ENCODE measurements at regions not wholly inside any gene's neighbourhood (a gene's known extent, or its start where the extent isn't known, plus 50 kb on each side); places are given as distances from the start of the nearest gene placed in this dataset.
"Not testable (repeated sequence)": the region's sequence is repeated elsewhere in the genome, so short reads cannot be mapped to it uniquely, and the experiment has no call there.

GRCh38 chr1:208349694-208350330 lies 105.6 kb upstream of the PLXNA2 start:
- no peak for ATAC-seq

DNA sequence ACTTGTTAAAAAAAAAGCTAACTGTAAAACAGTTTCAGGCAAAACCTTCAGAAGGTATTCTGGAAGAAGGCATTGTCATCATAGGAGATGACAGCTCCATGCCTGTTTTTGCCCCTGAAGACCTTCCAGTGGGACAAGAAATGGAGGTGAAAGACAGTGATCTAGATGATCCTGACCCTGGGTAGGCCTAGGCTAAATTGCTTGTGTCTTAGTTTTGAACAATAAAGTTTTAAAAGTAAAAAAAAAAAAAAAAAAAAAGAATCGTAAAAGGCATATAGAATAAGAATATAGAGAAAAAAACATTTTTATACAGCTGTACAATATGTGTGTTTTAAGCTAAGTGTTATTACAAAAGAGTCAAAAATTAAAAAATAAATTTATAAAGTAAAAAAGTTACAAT lies 106.6 kb upstream of the PLXNA2 start:
- ATAC-seq = no peak

DNA sequence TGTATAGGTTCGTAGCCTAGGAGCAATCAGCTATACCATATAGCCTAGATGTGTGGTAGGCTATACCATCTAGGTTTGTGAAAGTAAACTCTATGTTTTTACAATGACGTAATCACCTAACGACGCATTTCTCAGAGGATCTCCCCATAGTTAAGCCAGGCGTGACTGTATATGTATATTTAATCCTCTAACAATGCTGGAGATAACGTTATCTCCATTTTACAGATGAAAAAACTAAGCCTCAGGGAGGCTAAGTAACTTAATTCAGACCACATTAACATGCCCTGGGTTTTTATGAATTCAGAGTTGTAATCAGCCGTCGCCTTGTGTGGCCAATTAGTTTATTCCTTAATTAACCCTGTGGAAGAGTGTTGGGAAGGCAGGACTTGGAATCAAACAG lies 107.7 kb upstream of the PLXNA2 start:
- ATAC-seq = no peak

DNA sequence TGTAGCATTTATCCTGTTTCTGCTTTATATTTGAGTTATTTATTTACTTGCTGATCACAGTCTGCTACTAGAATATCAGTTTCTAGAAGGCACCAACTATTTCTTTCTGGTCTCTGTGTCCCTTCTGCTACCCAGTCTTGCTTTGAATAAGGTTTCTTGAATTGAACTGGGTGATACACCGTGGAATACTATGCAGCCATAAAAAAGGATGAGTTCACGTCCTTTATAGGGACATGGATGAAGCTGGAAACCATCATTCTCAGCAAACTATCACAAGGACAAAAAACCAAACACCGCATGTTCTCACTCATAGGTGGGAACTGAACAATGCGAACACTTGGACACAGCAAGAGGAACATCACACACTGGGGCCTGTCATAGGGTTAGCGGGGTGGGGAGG lies 109.6 kb upstream of the PLXNA2 start:
- ATAC-seq = not testable (repeated sequence)

DNA sequence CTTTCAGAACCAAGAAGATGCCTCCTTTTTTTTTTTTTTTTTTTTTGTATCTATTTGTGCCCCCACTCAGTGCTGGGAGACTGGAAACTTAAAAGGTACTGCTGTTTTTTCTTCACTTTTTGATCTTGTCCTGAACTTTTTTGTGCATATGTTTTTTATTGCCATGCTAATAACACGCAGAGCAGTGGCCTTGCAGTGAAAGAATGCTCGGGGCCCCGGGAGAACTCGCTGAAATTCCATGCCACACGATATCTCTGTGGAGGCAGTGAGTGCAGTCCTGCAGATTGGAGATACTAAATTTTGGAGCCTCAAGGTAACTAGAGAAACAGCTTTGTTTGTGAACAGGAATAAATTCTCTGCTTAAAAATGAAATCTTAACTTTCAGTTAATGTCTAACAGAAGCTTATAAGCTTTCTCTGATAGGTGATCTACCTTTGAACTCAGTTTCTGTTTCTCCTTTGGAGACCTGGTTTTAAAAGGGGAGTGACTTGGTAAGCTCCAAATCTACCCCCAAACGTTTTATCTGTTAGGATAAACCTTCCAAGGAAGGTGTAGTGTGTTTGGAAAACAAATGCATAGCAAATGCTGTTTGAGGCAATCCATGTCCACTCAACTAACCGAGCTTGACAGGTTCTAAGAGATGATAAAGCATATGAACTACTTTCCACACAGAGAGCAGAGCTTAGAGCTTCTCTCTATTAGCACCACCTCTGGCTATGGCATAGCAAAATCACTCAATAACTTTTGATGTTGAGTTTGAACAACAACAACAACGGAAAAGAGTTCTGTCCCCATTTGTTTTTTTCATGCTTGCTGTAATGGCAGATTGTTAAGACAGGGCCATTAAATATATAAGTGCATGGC lies 113.7 kb upstream of the PLXNA2 start:
- no peak for ATAC-seq

GRCh38 chr1:208358651-208359050 lies 114.5 kb upstream of the PLXNA2 start:
- ATAC-seq = no peak

DNA sequence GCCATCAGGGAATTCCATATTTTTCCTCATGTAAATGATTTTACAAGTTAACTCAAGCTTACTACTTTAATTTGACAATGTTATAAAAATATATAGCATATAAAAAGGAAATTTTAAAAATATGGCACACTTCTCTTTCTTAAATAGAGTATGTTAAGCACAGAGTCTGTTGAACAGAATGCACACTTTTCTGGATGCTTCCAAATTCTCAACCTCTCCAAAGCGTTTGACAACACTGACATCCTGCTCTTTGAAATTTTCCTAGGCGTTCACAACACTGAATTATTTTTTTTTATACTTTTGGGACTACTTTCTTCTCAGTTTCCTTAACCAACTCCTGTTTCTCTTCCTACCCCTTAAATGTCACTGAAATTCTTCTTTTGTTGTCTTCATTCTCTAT lies 117.8 kb upstream of the PLXNA2 start:
- no peak for ATAC-seq

DNA sequence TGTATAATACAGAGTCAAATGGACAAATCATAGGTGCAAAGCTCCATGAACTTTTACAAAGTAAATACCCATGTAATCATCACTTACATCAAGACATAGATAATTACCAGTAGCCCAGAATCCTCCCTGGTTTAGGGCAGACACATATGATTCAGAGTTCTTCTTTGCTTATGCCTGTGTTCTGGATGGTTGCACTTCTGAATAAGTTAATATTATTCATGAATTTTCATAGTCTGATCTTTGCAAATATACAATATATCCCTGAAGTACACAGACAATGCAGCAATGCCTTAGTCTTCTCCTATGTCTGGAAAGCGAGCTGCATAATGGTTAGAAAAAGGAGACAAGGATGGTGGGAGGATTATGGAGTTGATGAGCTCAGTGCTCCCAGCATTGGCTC lies 122.4 kb upstream of the PLXNA2 start:
- ATAC-seq = no peak

- ATAC-seq = no peak
These were observed 124.9 kb upstream of the PLXNA2 start for GRCh38 chr1:208369045-208369444.

GRCh38 chr1:208369658-208370057 lies 125.5 kb upstream of the PLXNA2 start:
- no peak for ATAC-seq

DNA sequence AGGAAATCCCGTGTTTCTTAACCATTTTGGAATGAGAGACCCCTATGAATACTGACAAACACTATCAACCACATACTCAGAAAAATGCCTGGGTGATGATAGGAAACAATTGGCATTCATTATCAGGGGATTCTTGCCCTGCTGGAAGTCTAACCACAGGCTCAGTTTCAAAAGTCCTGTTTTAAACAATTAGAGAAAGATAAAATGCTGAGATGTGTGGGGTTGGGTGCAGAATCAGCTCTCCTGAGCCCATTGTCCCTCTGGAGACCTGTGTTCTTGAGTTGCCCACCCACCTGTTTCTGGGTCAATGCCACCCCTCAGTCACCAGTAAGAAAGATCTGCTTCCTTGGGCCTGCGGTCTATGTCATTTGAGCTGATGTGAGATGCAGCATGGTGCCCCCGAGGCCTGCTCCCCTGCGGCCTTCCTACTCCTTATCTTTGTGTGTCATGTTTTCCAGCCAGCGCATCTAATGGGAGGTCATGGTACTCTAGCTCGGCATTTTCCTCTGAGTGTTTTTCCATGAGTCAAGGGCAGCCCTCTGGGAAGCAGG lies 130.3 kb upstream of the PLXNA2 start:
- ATAC-seq = no peak

GRCh38 chr1:208381481-208381880 lies 137.3 kb upstream of the PLXNA2 start:
- ATAC-seq = no peak

GRCh38 chr1:208387908-208388811 lies 144.0 kb upstream of the PLXNA2 start:
- ATAC-seq = no peak

DNA sequence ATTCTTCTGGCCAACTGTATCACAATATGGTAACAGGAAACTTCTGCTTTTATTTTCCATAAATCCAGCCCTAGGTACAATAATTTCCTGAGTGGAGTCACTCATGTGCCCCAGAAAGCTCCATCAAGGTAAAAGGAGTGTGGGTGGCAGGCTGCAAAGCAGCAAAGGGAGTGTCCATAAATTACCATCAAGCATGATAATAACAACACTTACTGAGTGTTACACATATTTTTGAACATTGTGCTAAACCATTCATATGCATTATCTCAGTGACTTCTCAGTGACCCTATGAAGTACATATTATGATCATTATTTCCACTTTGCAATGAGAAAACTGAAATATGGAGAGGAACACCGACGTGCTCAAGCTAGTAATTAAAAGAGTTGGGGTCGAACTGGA lies 149.2 kb upstream of the PLXNA2 start:
- no peak for ATAC-seq

DNA sequence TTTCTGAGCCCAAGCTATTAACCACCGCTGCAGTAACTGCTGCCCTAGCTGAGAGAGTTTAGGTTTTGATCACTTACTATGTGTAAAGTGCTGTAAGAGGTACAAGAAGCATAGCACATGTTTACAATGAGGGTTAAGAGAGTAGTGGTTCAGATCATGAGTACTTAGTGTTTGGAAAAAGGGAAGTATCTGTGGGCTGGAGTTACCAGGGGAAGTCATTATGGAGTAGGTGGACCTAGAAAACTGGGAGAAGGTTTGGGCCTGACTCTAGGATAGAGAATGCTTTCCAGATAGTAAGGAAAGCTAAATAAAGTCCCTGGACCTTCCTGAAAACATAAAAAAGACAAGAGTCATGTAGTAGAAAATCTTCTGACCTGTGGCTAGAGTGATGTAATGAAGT lies 149.6 kb upstream of the PLXNA2 start:
- no peak for ATAC-seq

GRCh38 chr1:208397286-208397685 lies 153.1 kb upstream of the PLXNA2 start:
- ATAC-seq = no peak

GRCh38 chr1:208405014-208405413 lies 160.8 kb upstream of the PLXNA2 start:
- ATAC-seq = no peak

- no peak for ATAC-seq
These were observed 165.0 kb upstream of the PLXNA2 start for GRCh38 chr1:208409176-208409575.

DNA sequence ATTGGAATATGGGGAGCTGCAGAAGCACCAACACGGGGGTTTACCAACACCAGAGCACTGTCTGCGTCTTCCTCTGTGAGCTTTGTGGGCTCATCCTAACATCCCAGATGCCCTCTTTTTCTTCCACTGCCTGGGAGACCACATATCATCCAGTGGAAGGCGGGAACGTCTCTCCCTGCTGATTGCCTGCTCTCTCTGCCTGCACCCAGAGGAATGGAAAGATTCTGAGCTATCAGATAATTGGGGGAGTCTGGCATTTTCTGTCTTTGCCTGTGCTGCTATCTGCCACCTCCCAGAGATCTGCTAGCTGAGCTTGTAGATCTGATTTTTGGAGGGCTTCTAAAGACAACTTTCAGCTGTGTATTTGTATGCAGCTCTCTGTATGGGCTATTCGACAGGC lies 166.2 kb upstream of the PLXNA2 start:
- ATAC-seq = no peak

- no peak for ATAC-seq
These were observed 168.8 kb upstream of the PLXNA2 start for GRCh38 chr1:208413006-208413405.

- no peak for ATAC-seq
These were observed 174.5 kb upstream of the PLXNA2 start for GRCh38 chr1:208418667-208419066.

- no peak for ATAC-seq
These were observed 175.7 kb upstream of the PLXNA2 start for GRCh38 chr1:208419746-208420420.

All from esophagus mucosa (tissue), 1 donor.